NB4 (cell line): ENCODE measurements at regions not wholly inside any gene's neighbourhood (a gene's known extent, or its start where the extent isn't known, plus 50 kb on each side); places are given as distances from the start of the nearest gene placed in this dataset.

Source experiments
- DNase-seq: peaks from one replicate; pipeline ENCODE4 v3.0.0; 2010; ENCODE audit warnings: low read depth
- H3K4me3 ChIP-seq: one replicate; pipeline ENCODE4 v1.5.1; 2011; ENCODE audit warnings: mild to moderate bottlenecking, low read depth, low read length, moderate library complexity
- CTCF ChIP-seq: IDR thresholded peaks from one replicate; pipeline ENCODE4 v1.5.1; 2012; ENCODE audit warnings: low read depth, low read length
- MAX ChIP-seq: IDR thresholded peaks from 2 replicates; pipeline ENCODE4 v1.6.1; 2011; ENCODE audit warnings: low read depth, low read length
- MYC ChIP-seq: IDR thresholded peaks from 2 replicates; pipeline ENCODE4 v1.6.1; 2011; ENCODE audit warnings: low read depth, low read length
- POLR2A ChIP-seq: IDR thresholded peaks from 2 replicates; pipeline ENCODE4 v1.6.1; 2011; ENCODE audit warnings: mild to moderate bottlenecking; ENCODE audit not compliant: insufficient read length; ENCODE audit errors: extremely low read depth

GRCh38 chr3:64890466-64890865 is 202.7 kb upstream of the ADAMTS9 start:
- DNase-seq = no peak
- TF ChIP-seq POLR2A (no peak), MAX (no peak), CTCF (no peak), MYC (no peak)
- no peak overlapping the region for H3K4me3 ChIP-seq

GRCh38 chr3:64890006-64890405 is 202.2 kb upstream of the ADAMTS9 start:
- TF ChIP-seq CTCF (no peak), MYC (no peak), POLR2A (no peak), MAX (no peak)
- no peak overlapping the region for H3K4me3 ChIP-seq
- DNase-seq = no peak

GRCh38 chr3:64888840-64889392 is 201.1 kb upstream of the ADAMTS9 start:
- TF ChIP-seq MYC (no peak), CTCF (no peak), POLR2A (no peak), MAX (no peak)
- H3K4me3 ChIP-seq = no peak overlapping the region
- no peak for DNase-seq

- TF ChIP-seq POLR2A (no peak), CTCF (no peak), MYC (no peak), MAX (no peak)
- no peak for DNase-seq
- H3K4me3 ChIP-seq = no peak overlapping the region
These were observed 200.4 kb upstream of the ADAMTS9 start for GRCh38 chr3:64888165-64888564.

- DNase-seq = no peak
- TF ChIP-seq MYC (no peak), CTCF (no peak), MAX (no peak), POLR2A (no peak)
- no peak overlapping the region for H3K4me3 ChIP-seq
These were observed 197.3 kb upstream of the ADAMTS9 start for GRCh38 chr3:64885055-64885454.
